ENCODE measurements at regions not wholly inside any gene's neighbourhood (a gene's known extent, or its start where the extent isn't known, plus 50 kb on each side); places are given as distances from the start of the nearest gene placed in this dataset.

DNA sequence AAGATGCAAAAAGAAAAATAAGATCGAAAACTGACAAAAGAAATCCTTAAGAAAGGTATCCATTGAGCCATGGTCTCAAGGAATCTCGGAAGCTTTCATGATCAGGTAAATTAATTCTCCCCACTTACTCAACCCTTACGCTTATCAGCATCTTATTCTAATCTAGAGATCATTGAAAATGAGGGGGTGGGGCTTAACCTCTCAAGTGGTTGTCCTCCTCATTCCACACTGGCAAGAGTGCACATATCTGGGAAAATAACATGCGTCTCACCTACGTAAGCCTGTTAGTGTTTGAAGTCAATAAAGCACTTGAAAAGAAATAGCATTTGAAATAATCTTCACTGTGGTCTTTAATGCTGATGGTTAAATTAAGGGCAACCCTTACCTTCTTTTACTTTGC, 82.5 kb upstream of the NEUROD1 start:
- Mint-ChIP-seq H3K27ac (ENCODE audit: unreplicated experiment) (no peak overlapping the region), H3K9me3 (ENCODE audit: unreplicated experiment) (peaks cover 2% of the 10 kb centered on the region), H3K27me3 (ENCODE audit: low read depth, unreplicated experiment) (no peaks in the 10 kb centered on the region), H3K36me3 (ENCODE audit: low read depth, unreplicated experiment) (no peaks in the 10 kb centered on the region), H3K4me1 (ENCODE audit: low read depth, unreplicated experiment) (no peaks in the 10 kb centered on the region), H3K4me3 (ENCODE audit: unreplicated experiment) (no peak overlapping the region)
- no peak for TF ChIP-seq EZH2 (IDR thresholded peaks at IDR 0.05; ENCODE audit: insufficient read depth, low read length)
- TF ChIP-seq, protein P1, sequence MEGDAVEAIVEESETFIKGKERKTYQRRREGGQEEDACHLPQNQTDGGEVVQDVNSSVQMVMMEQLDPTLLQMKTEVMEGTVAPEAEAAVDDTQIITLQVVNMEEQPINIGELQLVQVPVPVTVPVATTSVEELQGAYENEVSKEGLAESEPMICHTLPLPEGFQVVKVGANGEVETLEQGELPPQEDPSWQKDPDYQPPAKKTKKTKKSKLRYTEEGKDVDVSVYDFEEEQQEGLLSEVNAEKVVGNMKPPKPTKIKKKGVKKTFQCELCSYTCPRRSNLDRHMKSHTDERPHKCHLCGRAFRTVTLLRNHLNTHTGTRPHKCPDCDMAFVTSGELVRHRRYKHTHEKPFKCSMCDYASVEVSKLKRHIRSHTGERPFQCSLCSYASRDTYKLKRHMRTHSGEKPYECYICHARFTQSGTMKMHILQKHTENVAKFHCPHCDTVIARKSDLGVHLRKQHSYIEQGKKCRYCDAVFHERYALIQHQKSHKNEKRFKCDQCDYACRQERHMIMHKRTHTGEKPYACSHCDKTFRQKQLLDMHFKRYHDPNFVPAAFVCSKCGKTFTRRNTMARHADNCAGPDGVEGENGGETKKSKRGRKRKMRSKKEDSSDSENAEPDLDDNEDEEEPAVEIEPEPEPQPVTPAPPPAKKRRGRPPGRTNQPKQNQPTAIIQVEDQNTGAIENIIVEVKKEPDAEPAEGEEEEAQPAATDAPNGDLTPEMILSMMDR (IDR thresholded peaks at IDR 0.05; ENCODE audit: insufficient read depth, low read depth, low read length): no peak
- Histone ChIP-seq H3K4me3 (ENCODE audit: insufficient read depth, low read depth, low read length) (no peak overlapping the region), H3K27ac (ENCODE audit: low read depth, low read length) (no peak overlapping the region), H3K79me2 (ENCODE audit: insufficient read depth, low read length) (no peaks in the 10 kb centered on the region), H3K9me3 (ENCODE audit: insufficient read depth, low read depth, low read length) (no peaks in the 10 kb centered on the region), H3K36me3 (ENCODE audit: insufficient read depth, low read length) (no peaks in the 10 kb centered on the region), H3K4me2 (ENCODE audit: low read length) (no peak overlapping the region), H3K9ac (ENCODE audit: low read length) (no peak overlapping the region), H3K27me3 (ENCODE audit: insufficient read depth, low read length) (no peaks in the 10 kb centered on the region), H4K20me1 (ENCODE audit: insufficient read depth, low read length) (no peaks in the 10 kb centered on the region), H3K4me1 (ENCODE audit: insufficient read depth, low read length) (no peaks in the 10 kb centered on the region), H2AFZ (ENCODE audit: low read depth, low read length) (no peak overlapping the region)
- DNase-seq (ENCODE audit: low read depth) (no peak), FAIRE-seq (no peak)

DNA sequence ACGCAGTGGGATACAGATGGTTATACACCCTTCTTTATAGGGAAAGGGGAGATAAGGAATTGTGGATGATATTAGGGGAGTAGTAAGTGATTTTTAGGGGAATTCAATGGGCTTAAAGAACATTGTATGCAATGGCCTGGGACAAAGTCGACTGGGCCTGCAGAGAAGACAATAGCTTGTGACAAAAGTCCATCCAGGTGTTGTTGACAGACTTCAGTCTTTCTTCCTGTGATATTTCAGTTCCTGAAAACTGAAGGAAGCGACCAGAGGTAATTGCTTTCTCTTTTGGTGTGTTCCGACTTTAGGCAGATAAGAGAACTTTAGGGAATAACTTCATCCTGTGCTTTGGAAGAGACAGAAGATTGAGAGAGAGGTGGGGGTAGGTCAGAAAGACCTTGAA, 83.1 kb upstream of the NEUROD1 start:
- no peak overlapping the region for H3K27ac Mint-ChIP-seq (ENCODE audit: unreplicated experiment)
- peaks cover 2% of the 10 kb centered on the region for H3K9me3 Mint-ChIP-seq (ENCODE audit: unreplicated experiment)
- H3K4me3 Mint-ChIP-seq (ENCODE audit: unreplicated experiment): no peak overlapping the region
- Histone ChIP-seq H3K4me3 (ENCODE audit: insufficient read depth, low read depth, low read length) (no peak overlapping the region), H3K9me3 (ENCODE audit: insufficient read depth, low read depth, low read length) (no peaks in the 10 kb centered on the region), H3K79me2 (ENCODE audit: insufficient read depth, low read length) (no peaks in the 10 kb centered on the region), H3K9ac (ENCODE audit: low read length) (no peak overlapping the region), H4K20me1 (ENCODE audit: insufficient read depth, low read length) (no peaks in the 10 kb centered on the region), H3K27ac (ENCODE audit: low read depth, low read length) (no peak overlapping the region), H3K36me3 (ENCODE audit: insufficient read depth, low read length) (no peaks in the 10 kb centered on the region), H3K27me3 (ENCODE audit: insufficient read depth, low read length) (no peaks in the 10 kb centered on the region), H3K4me2 (ENCODE audit: low read length) (no peak overlapping the region), H2AFZ (ENCODE audit: low read depth, low read length) (no peak overlapping the region), H3K4me1 (ENCODE audit: insufficient read depth, low read length) (no peaks in the 10 kb centered on the region)
- H3K36me3 Mint-ChIP-seq (ENCODE audit: low read depth, unreplicated experiment): no peaks in the 10 kb centered on the region
- FAIRE-seq: no peak
- no peak for TF ChIP-seq EZH2 (IDR thresholded peaks at IDR 0.05; ENCODE audit: insufficient read depth, low read length)
- TF ChIP-seq, protein P1 (IDR thresholded peaks at IDR 0.05; ENCODE audit: insufficient read depth, low read depth, low read length): no peak
- no peaks in the 10 kb centered on the region for H3K27me3 Mint-ChIP-seq (ENCODE audit: low read depth, unreplicated experiment)
- DNase-seq (ENCODE audit: low read depth): no peak
- no peaks in the 10 kb centered on the region for H3K4me1 Mint-ChIP-seq (ENCODE audit: low read depth, unreplicated experiment)

DNA sequence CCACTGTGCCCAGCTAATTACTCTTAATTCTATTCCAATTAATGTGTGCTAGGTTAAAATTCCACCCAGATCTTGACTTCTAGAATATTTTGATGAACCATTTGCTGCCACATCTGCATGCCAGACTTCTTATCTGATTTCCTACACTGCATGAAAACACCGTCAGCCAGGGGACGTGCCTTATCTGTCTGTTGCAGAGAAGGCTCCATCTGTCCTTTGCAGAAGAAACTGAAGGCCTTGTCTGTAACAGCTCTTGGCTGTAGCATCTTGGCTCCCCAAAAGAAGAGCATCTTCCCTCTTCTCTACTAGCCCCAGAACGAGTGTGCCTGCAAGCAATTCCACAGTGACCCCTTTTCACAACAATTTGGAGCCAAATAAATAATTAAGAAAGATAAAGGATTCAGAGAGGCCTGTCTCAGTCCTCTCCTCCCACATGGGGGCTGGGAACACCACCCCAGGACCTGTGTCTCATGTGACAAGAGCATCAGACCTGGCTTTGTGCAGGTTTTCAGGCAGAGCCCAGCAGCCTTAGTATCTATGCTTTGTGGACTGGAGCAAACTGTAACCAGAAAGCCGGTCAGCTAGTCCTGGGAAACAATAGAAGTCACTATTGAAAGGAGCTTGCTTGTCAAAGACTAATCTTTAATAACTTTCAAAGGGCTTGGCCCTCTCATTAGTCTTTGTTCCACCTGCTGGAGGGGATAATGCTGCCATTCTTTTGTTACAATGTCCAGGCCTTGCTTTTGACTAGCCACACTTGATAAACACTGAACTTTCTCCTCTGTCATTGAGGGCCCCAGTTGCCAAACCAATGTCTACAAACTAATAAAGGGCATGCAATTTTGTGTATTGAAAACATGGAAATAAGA, 84.0 kb upstream of the NEUROD1 start:
- DNase-seq (ENCODE audit: low read depth) (no peak), FAIRE-seq (no peak)
- Mint-ChIP-seq H3K4me3 (ENCODE audit: unreplicated experiment) (no peak overlapping the region), H3K27ac (ENCODE audit: unreplicated experiment) (no peak overlapping the region), H3K9me3 (ENCODE audit: unreplicated experiment) (peaks cover 2% of the 10 kb centered on the region), H3K4me1 (ENCODE audit: low read depth, unreplicated experiment) (no peaks in the 10 kb centered on the region), H3K27me3 (ENCODE audit: low read depth, unreplicated experiment) (no peaks in the 10 kb centered on the region), H3K36me3 (ENCODE audit: low read depth, unreplicated experiment) (no peaks in the 10 kb centered on the region)
- no peak overlapping the region for H3K9ac ChIP-seq (ENCODE audit: low read length)
- H3K36me3 ChIP-seq (ENCODE audit: insufficient read depth, low read length): no peaks in the 10 kb centered on the region
- no peaks in the 10 kb centered on the region for H3K4me1 ChIP-seq (ENCODE audit: insufficient read depth, low read length)
- no peak overlapping the region for H3K4me3 ChIP-seq (ENCODE audit: insufficient read depth, low read depth, low read length)
- H2AFZ ChIP-seq (ENCODE audit: low read depth, low read length): no peak overlapping the region
- TF ChIP-seq EZH2 (IDR thresholded peaks at IDR 0.05; ENCODE audit: insufficient read depth, low read length): no peak
- TF ChIP-seq, protein P1 (IDR thresholded peaks at IDR 0.05; ENCODE audit: insufficient read depth, low read depth, low read length): no peak
- H3K9me3 ChIP-seq (ENCODE audit: insufficient read depth, low read depth, low read length): no peaks in the 10 kb centered on the region
- H4K20me1 ChIP-seq (ENCODE audit: insufficient read depth, low read length): no peaks in the 10 kb centered on the region
- H3K27ac ChIP-seq (ENCODE audit: low read depth, low read length): no peak overlapping the region
- H3K4me2 ChIP-seq (ENCODE audit: low read length): no peak overlapping the region
- H3K79me2 ChIP-seq (ENCODE audit: insufficient read depth, low read length): no peaks in the 10 kb centered on the region
- no peaks in the 10 kb centered on the region for H3K27me3 ChIP-seq (ENCODE audit: insufficient read depth, low read length)

Data from astrocyte (in vitro differentiated cells and primary cell).